Skeletal muscle cell (primary cell): ENCODE measurements at regions not wholly inside any gene's neighbourhood (a gene's known extent, or its start where the extent isn't known, plus 50 kb on each side); places are given as distances from the start of the nearest gene placed in this dataset.

Source experiments
- DNase-seq: peaks from one replicate; pipeline ENCODE4 v3.0.0-alpha.2; 2010; ENCODE audit warnings: low read depth
- H3K4me3 ChIP-seq: 2 replicates; pipeline ENCODE4 v1.5.1; 2011; ENCODE audit warnings: low read depth, mild to moderate bottlenecking, control low read depth, low read length, moderate library complexity

DNA sequence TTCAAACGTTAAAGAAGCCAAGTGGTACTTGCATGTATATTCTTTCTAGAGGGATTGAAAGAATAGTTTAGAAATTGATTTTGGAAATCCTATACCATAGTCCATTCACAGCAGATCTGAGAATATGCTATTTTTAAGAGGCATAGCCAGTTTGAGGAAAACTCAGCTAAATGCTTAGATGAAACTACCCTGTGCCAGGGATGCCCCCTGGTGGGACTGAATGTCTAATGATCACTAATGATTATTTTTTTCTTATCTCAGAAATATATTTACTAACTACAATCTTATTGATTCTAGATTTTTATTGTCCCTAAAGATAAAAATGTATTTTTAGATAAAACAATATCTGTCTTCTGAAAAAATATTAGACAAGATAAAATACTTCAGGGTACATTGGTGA, 844.9 kb upstream of the PHF14 start:
- DNase-seq = no peak
- no peak overlapping the region for H3K4me3 ChIP-seq

DNA sequence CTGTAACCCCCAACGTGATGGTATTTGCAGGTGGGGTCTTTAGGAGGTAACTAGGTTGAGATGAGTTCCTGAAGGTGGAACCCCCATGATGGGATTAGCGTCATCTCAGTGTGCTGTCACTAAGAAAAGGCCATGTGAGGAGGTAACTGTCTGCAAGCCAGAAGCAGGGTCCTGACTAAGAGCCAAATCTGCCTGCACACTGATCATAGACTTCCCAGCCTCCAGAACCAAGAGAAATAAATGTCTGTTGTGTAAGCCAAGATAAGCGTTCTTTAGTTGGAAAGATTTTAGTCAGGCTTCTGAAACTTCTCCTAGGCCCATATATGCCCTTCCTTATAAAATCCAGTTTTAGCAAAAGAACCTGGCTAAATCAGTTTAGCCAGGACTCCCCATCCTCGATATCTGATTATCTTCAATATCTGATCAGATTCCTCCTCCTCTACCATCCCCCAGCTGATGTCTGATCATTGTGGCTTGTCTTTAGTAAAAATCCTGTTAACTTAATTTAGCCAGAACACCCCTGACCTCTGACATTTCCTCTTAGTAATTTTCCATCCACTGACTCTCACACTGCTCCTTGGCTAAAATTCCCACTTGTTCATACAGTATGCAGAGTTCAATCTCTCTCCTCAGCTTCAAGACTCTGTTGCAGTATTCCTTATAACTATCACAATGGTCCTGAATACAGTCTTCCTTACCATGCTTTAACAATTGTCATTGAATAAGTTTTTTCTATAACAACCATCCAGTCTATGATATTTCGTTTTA, 835.4 kb upstream of the PHF14 start:
- DNase-seq = no peak
- H3K4me3 ChIP-seq = no peak overlapping the region

DNA sequence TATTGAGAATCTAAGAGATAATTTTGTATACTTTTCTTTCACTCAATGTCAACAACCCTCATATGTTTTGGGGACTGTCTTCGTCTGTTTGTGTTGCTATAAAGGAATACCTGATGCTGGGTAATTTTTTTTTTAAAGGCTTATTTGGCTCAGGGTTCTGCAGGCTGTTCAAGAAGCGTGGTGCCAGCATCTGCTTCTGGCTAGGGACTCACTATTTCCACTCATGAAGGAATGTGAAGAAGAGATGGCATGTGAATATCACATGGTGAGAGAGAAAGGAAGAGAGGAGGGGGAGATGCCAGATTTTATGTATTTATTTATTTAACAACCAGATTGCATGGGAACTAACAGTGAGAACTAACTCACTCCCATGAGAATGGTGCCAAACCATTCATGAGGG, 827.4 kb upstream of the PHF14 start:
- H3K4me3 ChIP-seq = no peak overlapping the region
- no peak for DNase-seq

DNA sequence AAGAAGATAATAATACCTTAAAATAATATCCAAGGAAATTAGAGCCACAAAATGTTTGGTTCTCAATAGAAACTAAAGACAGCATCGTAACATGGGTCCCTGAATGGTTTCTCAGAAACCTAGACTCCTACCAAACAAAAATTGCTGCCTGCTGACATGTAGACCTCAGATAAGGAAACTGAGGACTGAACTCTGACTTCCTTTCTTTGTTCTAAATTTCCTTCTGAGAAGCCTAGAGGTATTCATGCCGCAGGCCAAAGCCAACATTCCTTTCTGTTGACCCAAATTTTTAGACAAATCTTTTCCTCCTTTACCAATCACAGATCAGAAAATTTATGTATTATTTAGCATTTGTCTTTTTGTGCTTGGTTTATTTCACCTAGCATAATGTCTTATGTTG, 816.7 kb upstream of the PHF14 start:
- no peak overlapping the region for H3K4me3 ChIP-seq

DNA sequence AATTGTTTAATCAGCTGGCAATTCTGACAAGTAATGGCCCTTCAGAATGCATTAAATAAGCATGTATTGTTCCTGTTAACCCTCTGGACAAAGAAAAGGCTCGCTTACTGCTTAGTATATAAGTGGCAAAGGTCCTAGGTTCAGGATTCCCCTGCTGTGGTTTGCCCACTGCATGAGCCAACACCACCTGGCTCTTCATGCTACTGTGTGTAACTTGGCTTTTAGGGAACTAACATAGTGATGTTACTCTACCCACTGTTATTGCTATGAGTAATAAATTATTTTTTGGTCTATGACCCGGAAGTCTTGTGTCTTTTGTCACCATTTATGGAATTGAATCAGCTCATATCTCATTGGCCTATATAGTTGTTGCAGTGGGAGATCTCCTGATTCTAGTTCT, 791.7 kb upstream of the PHF14 start:
- no peak for DNase-seq
- H3K4me3 ChIP-seq = no peak overlapping the region

More for the DNA sequence above, 816.7 kb upstream of the PHF14 start:
- no peak for DNase-seq

DNA sequence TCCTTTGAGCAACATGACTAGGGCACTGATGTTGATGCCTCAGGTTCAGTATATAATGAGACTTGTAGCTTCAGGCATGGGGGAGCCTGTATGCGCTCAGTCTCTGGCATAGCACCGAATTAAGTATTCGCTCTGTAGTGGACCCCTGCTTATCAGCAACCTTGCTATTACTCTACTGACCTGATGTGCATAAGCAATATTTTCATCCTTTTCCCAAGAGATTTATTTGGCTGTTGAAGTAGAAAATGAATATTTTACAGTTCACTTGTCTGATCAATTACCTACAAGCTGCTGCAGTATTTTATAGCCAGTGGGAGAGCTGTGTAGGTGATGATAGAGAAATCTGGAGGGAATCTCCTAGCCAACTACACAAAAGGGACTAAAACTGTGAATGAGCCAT, 781.6 kb upstream of the PHF14 start:
- H3K4me3 ChIP-seq = no peak overlapping the region
- no peak for DNase-seq

DNA sequence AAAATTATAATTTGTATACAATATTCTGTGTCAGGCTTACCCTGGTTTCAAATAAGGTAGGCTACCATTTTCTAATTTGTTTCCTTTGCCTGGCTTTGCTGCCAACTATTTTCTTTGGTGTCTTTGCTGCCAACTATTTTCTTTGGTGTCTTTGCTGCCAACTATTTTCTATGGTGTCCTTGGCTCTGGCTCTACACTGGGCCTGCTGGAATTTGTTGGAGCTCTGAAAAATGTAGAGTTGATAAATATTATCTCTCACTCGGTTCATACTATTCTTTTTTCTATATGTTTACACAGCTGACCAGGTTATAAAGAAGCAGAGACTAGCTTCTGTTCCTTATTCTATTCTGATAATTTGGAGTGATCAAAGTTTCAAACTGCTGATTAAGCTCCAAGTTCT, 768.0 kb upstream of the PHF14 start:
- no peak overlapping the region for H3K4me3 ChIP-seq
- DNase-seq = no peak

DNA sequence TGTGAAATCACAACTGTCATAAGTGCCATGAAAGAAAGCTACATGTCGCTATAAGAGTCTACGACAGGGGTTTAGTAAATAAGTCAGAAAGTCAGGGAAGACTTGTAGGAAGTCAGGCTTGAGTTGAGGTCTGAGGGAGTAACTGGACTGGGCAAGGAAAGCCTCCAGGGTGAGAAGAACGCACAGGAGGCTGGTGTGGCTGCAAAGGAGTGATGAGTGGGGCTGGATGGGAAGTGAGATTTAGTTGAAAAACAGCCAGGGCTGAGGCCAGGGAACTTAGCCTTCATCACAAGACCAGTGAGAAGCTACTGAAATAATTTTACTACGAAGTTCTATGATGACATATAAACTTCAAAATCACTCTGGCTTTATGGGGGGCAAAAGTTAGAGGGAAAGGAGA, 763.7 kb upstream of the PHF14 start:
- H3K4me3 ChIP-seq = no peak overlapping the region
- no peak for DNase-seq

DNA sequence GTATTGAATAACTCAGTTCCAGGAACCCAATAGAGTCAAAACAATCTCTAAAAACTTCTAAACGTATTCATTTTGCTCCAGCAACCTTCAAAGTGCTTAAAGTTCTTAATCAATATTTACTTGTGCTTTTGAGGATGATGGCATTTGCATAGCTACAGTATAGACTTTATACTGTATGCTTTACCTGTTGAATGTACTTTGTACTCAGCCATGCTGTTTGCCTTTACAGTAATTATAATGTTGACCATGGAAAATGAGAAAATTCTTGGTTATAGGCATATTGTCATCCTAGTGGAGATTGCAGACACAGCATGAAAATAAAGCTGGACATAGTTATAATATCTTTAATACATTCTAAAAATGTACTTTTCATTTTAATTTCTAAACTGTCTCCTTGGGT, 762.7 kb upstream of the PHF14 start:
- no peak for DNase-seq
- H3K4me3 ChIP-seq = no peak overlapping the region

DNA sequence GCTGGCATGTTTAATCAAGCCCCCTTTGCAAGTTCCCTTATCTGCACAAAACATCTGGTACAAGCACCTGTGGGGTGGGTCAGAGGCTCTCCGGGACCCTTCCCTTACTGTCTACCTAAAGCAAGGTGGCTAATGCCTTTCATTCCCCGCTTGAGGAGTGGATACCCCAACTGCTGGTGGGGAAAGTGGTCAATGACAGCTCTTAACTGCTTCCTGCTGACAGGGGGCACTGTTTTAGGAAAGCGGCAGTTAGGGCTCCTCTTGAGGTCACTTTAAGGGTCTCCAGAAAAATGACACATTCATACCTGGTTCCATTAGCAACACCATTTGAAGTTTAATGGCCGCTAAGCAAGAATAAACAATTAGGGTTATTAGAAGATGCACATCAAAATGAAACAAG, 761.8 kb upstream of the PHF14 start:
- no peak overlapping the region for H3K4me3 ChIP-seq
- DNase-seq = no peak

DNA sequence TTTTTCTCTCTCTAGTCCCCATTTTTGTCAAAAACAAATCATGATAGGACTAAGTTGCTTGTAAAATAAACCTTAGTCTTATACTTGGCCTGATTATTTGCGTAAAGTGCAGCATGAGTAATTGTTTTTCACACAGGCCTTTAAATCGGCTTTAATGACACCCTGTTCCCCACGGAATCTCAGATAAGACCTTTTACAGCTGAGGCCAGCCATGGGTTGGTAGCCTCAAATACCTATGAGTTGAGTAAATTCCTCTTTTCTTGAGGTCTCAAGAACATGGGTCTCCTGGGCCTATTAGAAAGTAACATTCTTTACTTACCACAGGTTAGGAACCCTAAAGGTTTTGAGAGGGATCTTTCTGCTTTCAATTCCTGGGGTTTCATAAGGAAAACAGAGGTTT, 761.0 kb upstream of the PHF14 start:
- H3K4me3 ChIP-seq = no peak overlapping the region
- DNase-seq = no peak

DNA sequence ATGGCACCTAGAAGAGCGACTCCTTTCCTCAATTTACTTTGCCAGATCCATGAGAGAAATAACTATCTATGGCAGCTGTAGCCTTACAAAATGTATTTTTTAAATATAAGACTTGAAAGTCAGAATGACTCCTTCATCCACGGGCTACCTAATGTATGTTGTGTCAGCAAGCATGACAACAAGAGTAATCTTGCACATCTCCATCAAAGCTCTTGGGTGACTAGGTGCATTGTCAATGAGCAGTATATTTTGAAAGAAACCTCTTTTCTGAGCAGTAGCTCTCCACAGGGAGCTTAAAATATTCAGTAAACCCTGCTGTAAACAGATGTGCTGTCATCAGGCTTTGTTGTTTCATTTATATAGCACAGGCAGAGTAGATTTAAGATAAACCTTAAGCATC, 757.2 kb upstream of the PHF14 start:
- no peak for DNase-seq
- no peak overlapping the region for H3K4me3 ChIP-seq

DNA sequence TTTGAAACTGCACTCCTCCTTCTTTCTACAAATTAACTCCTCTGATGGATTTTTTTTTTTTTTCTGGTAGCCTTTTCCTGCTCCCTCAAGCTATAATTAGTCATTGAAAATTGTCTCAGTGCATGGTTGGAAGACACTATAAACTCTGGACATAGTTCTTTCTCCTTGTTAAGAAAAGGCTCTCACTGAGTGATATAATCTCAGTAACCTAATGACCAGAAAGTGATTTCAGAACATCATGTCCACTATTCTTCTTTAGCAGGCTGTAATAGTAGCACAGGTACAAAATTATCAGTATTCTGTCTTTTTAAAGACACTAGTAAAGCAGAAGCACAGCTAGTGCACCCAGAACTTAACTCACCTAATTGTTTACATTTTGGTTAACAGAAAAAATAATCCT, 752.6 kb upstream of the PHF14 start:
- DNase-seq = no peak
- no peak overlapping the region for H3K4me3 ChIP-seq

DNA sequence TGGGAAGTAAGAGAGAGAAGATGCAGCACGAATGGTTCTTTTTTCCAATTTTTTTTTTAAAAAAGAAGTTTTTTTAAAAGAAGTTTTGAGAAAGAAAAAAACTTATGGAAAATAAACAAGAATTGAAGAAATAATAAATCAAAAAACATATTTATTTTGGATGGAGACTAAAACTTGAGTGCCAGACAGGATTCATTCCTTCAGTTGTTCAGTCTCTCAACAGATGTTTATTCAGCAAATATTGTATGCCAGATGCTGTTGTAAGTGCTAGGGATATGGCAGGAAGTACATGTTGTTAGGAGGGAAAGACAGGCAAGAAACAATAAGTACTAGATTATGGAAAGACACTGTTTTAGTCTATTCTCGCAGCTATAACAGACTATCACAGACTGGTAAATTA, 750.7 kb upstream of the PHF14 start:
- DNase-seq = no peak

DNA sequence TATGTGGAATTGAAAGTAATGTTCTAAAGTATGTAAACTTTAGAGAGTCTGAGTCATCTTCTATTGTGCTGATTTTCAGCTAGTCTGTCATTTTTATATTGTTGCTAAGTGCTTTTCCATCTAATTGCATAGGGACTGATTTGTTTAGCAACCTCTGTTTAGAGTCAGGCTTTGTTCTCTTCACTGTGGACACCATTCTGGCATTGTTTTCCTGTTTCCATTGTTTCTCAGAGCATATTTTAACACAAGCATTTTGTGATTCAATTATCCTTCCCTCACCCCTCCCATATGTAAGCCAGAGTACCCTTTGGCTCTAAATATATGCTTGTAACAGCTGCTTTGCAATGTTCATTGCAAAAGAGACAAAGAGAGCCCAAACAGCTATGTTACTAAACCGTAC, 748.4 kb upstream of the PHF14 start:
- H3K4me3 ChIP-seq = no peak overlapping the region
- no peak for DNase-seq

More for the DNA sequence above, 750.7 kb upstream of the PHF14 start:
- no peak overlapping the region for H3K4me3 ChIP-seq

DNA sequence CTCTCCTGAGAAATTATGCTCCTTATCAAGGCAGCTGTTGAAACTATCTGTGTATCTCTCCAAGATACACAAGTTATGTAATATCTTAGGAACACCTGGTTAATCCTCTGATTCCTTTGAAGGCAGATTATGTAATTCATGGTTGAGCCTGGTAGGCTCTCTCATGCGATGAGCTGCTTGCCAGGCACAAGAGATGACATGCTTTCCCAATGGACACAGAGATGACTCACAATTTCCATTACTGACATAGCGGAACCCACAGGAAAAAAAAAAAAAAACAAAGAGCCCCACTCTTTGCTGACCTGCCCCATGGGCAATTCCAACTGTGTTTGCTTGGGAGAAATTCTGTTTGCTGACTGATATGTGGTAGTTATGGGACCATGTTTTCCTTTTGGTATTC, 736.4 kb upstream of the PHF14 start:
- no peak for DNase-seq
- no peak overlapping the region for H3K4me3 ChIP-seq

DNA sequence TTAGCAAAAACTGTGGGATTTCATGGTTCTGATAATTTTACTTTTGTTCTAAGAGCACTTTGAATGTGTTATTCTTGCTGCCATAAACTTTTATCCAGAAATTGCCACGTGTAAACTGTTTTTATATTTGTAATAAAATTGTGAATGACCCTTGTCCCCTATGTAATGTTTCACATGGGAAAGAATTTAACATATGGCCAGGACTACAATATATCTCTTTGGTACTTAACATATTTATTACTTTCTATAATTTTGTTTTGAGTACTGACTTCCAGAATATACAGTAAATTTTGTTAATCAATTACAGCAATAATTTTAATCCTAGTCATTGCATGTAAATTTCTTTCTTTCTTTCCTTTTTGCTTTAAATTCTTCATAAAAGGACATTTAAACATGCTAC, 735.0 kb upstream of the PHF14 start:
- DNase-seq = no peak
- no peak overlapping the region for H3K4me3 ChIP-seq

DNA sequence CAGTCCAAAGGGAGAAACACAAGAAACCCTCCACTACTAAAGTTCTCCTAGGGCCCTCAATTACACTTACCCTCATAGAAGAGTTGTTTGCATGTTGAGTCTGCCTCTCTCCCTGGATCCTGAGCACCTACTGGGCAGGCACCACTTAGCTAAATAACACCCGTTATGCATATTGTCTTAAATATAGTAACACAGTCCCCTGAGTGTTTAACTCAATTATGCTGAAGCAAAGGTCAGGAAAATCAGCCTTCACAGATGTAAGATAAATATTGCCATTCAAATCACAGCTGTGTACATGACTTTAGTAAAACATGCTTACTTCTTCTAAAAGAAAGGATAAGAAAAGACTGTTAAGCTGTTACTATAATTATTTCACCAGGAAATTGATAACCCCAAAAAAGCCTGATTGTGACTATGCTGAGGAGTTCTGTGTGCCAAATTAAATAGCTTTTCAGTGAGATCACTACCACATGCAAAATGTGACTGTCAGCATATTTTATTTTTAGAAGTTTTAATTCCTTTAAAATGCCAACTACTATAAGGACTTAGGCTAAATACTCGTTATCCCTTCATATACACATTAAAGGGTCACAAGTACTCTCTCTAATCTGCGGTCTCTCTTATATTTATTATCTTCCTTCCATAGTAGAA, 733.9 kb upstream of the PHF14 start:
- no peak for DNase-seq
- no peak overlapping the region for H3K4me3 ChIP-seq

DNA sequence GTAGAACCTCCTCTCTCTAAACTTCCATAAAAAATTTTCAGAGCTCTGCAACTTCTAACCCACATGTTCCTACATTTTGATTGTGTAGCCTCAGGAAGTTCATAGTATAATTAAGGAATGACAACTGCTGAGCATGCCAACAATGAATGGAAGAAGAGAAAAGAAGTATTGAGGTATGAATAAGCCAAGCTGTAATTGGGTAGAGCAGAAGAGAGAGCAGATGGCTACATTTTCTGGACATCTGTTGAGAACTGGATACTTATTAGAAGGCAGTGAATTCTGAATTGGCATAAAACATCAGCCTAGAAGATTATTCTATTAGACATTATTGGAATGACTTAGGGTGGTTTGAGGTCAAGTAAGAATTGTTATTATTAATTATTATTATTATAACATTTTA, 728.3 kb upstream of the PHF14 start:
- DNase-seq = no peak
- no peak overlapping the region for H3K4me3 ChIP-seq

DNA sequence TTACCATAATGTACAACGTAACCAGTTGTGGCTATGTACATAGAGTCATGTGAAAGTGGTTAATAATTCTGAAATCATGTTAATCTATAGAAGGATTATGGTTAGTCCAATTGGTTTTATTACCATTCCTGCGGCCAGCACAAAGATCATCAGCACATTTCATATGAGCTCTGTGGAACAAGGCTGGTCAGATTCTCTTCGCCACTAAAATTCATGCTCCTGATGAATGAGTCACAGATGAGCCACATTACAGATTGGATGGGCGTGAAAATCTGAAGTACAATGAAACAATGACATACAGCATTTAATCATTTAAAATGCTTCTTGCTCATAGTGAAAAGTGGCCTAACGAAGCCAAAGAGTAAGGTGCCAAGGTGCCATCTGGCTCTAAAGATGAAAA, 716.2 kb upstream of the PHF14 start:
- no peak overlapping the region for H3K4me3 ChIP-seq
- no peak for DNase-seq

DNA sequence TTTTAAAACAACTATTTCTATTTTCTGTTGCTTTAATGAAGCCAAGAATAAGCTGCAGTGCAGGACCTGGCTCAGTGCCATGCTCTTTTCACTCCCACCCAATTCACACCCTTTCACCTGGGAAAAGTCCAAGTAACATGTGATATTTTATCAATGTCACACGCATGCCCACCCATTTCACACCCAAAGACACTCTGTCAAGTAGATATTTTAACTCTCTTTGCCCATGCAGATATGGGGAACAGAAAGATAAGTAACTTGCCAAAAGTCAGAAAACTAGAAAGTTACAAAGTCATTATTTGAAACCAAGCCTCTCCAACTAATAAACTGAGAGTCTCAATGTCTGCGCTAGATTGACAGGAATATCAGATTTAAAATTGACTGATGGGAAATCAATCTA, 706.7 kb upstream of the PHF14 start:
- DNase-seq = no peak
- no peak overlapping the region for H3K4me3 ChIP-seq
